Hematopoietic multipotent progenitor cell treated with erythropoietin and hydrocortisone succinate and interleukin-3 and kit ligand, for 15 days (in vitro differentiated cells): ENCODE measurements at regions not wholly inside any gene's neighbourhood (a gene's known extent, or its start where the extent isn't known, plus 50 kb on each side); places are given as distances from the start of the nearest gene placed in this dataset.
"Not testable (repeated sequence)": the region's sequence is repeated elsewhere in the genome, so short reads cannot be mapped to it uniquely, and the experiment has no call there.

Experiments used
- DNase-seq: peaks from one replicate; pipeline ENCODE4 v3.0.0-alpha.2; 2015; ENCODE audit warnings: low spot score

DNA sequence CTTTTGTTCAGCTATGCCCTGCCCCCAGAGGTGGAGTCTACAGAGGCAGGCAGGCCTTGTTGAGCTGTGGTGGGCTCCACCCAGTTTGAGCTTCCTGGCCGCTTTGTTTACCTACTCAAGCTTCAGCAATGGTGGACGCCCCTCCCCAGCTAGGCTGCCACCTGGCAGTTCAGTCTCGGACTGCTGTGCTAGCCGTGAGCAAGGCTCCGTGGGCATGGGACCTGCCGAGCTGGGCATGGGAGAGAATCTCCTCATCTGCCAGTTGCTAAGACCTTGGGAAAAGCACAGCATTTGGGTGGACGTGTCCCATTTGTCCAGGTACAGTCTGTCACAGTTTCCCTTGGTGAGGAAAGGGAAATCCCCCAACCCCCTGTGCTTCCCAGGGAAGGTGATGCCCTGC lies 270.0 kb upstream of the TCERG1L start:
- not testable (repeated sequence) for DNase-seq

DNA sequence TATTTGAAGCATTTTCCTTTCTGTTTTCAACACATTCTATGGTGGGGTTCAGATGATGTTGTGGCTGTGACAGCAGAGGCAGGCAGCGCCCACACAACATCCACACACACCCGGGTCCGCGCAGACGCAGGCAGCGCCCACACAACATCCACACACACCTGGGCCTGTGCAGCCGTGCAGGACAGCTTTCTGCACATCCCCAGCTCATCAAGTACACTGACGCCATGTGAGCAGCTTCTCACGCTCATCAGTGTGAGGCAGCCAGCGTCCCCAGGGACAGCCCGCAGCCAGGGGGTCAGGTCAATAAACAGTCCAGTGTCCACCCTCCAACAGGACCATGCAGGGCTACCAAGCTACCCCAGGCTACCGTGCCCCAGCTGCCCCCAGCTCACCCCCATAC lies 272.8 kb upstream of the TCERG1L start:
- no peak for DNase-seq

DNA sequence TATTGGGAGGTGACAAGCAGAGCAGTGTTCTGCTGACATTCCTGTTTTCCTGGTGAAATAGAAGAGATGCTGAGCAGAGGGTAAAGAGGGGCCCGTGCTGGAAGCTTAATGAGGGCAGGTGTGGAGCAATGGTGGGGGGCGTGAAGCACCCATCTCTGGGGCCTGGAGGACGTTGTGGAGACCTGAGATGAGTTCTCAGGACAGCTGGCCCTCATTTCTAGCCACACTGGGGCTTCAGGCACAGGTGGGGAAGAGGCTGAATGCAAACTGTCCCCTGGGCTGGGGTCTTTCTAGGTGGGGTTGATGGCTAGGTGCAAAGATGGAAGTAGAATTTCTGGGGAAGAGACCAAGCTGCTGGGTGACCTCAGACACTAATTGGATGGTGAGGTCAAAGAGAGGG lies 274.2 kb upstream of the TCERG1L start:
- no peak for DNase-seq

DNA sequence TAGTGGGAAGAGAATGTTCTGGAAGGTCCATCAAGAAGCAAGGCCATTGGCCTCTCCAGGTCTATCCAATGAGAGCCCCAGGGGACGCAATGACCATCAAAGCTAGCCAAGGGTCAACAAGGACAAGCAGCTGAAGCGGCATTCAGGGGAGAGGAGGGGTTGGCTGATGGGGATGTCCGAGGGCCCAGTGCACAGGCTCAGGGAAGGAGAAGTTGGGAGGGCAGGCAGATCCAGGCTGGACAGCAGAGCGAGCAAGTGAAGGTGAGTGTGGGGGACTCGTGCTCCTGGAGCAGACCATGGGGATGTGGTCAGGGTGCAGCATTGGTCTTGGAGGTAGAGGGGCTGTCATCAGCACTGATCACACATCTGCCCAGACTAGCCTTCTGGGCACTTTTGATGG lies 275.4 kb upstream of the TCERG1L start:
- DNase-seq, result no peak

DNA sequence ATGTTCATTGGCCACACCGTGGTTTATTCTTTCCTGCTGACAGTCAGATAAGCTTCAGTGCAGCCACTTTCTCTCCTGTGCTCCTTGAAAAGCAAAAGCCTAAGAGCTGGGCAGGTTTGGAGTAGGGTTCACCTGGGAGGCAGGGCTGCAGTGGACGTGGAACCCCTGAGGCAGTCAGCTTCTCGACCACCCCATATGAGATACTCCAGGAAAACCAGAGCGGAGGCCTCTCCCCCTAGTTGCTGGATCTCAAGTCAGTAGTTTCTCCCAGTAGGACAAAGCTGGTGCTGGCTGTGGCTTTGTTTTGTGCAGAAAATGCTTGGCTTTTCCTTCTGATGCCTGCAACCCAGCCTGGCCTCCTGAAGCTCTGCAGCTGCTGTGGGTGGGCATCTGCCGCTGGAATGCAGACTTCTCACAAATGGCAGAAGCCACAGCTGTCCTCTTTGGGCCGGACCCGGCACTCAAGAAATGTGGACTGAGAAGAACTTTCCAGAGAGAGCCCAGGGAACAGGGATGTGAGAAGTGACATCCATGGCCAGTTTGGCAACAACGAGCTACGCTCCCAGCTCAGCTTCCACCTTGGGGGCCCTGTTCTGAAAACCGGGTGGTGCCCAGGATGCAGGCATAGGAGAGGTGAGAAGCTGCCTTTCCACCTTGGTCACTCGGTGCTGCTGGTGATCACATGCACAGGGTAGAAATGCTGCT lies 276.6 kb upstream of the TCERG1L start:
- DNase-seq, result no peak

DNA sequence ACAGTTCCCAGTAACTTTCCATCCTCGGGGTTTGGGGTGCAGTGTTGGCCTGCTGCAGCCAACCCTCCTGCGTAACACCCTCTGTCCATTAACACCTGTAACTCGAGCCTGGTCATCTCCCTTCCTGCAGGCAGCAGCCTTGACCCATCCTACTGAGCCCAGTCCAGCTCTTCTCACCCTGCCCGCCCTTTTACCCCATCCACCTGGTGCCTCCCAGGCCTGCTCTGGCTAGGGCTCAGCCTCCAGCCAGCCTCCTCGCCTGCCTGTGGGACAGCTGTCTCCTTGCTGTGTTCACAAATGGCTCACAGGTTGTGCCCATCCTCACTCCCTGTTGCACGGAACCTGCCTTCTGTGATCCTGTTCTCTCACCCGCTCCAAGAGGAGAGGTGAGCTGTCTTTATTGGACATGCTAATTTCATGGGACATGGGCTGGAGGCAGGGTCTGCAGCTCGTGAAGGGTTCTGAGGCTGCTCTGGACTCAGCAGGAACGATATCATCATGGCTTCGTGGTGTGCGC lies 277.2 kb upstream of the TCERG1L start:
- no peak for DNase-seq

DNA sequence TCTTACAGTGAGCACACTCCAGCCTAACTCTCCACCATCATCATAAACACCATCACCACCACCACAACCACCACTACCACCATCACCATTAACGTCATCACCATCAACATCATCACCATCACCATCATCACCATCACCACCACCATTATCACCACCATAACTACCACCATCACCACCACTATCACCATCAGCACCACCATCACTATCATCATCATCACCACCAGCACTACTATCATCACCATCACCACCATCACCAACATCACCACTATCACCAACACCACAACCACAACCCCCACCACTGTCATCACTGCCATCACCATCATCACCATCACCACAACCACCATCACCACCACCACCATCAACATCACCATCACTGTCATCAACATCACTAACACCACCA lies 279.0 kb upstream of the TCERG1L start:
- DNase-seq, result no peak

DNA sequence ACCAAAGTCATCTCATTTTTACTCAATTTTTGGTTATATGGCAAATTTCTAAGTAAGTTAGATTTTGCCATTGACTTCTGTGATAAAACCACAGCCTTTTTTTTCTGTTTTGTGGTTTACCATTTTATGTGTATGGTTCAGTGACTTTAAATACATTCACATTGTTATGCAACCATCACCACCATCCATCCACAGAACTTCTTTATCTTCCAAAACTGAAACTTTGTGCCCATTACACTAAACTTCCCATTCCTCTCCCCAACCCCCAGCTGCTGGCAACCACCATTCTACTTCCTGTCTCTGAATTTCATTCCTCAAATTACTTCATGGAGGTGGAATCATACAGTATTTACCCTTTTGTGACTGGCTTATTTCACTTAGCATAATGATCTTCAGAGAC lies 280.4 kb upstream of the TCERG1L start:
- no peak for DNase-seq

DNA sequence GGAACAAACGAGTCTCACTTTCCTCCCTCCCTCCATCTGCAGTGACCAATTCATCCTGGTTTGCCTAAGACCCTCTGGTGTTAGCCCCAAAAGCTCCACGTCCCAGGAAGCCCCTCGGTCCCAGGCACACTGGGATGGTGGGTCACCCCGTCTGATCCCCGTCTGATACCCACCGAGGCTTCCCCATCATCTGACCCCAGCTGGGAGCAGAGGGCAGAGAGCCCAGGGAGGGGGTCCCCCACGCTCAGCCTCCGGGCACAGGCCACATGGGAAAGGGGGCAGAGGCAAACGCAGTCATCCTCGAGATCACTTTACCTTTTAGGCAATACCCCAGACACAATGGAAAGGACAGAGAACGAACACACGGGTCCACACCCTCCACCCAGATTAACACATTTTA lies 291.6 kb upstream of the PPP2R2D start:
- DNase-seq, result no peak

DNA sequence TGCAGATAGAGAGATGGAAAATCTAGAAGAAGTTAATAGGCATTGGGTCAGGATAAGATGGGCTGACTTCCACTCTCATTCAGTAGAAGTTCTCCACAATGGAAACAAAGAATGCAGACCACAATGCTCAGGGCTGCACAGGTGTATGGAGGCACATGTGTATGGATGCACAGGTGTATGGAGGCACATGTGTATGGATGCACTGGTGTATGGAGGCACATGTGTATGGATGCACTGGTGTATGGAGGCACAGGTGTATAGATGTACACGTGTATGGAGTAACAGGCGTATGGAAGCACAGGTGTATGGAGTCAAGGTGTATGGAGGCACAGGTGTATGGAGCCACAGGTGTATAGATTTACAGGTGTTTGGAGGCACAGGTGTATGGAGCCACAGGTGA lies 285.7 kb upstream of the PPP2R2D start:
- DNase-seq, result no peak

DNA sequence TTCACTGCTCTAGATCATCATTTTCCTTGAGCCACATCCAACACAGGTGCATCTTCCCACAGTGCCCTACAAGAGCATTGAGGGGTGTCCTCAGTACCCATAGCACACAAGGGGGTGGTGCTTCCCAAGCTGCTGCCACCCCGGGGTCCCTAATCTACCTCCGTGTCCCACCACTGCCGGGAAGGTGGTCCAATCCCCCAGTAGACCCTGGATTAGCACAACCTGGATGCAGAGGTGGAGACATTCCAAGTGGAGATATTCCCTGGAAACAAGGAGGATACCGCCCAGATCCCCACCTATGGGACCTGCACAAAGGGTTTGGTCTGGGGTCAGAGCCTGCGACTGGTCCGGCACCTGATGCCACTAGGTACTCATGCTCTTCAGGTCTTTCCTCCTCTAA lies 284.8 kb upstream of the PPP2R2D start:
- no peak for DNase-seq

DNA sequence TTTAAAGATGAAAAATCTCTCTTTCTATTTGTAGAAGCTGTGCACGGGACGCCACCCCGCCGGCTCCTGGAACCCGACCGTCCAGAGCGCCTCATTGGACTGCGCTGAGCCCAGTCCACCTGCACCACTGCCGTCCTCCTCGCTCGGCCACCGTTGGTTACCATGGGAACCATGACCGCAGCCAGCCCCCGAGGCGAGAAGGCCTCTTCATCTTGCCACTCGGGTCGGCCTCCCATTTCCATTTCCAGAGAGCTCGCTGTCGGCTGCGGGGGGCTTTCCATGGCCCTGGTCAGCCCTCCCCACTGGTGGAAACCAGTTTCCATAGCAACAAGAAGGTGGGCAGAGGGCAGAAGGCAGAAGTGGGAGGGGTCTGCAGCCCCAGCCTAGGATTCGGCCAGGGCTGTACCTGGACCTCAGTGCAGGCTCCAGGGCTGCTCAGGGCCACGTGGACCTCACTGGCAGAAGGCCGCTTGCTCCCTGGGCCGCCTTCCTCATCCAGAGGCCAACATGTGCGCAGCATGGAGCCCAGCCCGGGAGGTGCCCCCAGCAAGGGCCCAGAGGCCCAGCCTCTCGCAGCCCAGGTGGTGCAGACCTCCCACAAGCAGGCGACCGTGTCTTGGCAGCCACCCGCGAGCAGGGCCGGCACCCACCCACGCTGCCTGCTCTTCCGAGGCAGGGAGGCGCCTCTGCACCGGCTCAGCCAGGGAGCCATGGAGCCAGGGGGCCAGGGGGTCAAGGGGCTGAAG lies 283.5 kb upstream of the PPP2R2D start:
- no peak for DNase-seq

DNA sequence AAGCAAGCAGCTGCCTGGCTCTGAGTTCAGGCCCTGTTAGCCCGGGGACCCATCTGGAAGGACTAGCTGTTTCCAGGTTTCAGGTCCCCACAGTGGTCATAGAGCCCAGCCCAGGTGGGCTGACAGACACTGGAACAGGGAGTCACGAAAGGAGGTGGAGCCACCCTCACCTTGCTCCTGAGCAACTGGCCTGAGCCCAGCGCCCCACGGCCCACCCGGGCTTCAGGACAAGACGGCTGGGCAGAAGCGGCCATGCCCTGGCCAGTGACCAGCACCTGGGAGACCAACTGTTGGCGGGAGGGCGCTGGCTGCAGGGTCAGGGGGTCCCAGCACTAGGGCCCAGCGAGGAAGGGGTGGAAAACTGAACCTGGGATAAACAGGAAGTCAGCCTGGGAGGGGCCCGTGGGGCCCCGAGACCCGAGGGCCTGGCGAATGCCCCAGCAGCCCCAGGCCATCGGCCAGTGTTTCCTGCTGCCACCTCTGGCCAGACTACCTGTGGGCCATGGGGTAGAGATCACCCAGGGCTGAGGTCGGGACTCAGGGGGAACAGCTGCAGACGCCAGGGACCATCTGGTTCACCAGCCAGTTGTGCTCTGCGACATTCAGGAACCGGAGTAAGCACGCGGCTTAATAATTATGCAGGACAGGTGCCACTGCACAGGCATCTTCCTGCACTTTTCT lies 282.1 kb upstream of the PPP2R2D start:
- DNase-seq, result no peak

DNA sequence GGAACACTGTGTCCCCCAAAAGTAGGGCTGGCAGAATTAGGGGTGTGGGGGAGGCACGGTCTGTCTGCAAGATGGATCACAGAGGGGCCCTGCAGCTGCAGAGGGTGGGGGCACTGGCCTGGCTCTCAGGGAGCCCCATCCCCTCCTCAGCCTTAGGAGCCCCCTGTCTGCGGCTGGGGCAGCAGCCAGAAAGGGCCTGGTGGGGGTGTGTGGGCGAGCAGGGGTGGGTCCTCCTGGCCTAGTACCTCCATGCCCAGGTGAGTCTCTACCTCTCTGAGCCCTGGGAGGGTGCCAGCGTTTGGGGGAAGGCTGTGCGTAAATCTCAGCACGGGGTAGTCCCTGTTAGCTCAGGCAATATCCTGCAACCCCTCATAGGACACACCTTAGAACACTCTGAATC lies 280.5 kb upstream of the PPP2R2D start:
- no peak for DNase-seq

DNA sequence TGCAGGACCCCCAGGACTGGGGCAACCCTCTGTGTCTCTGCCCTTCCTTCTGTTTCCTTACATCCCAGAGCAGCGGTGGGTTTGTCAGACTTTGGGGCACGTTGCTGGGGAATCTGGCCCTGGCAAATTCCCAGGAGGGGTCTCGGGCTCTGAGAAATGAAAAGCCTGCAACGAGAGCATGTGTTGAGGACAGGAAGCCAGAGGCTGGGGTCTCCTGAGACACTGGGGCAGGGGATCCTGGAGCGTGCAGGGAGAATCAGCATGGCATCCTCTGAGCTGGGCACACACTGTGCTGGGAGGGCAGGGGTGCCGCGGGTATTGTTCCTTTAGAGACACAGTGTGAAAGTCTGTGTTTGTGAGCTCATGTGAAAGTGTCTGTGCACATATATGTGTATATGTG lies 279.9 kb upstream of the PPP2R2D start:
- DNase-seq, result no peak

DNA sequence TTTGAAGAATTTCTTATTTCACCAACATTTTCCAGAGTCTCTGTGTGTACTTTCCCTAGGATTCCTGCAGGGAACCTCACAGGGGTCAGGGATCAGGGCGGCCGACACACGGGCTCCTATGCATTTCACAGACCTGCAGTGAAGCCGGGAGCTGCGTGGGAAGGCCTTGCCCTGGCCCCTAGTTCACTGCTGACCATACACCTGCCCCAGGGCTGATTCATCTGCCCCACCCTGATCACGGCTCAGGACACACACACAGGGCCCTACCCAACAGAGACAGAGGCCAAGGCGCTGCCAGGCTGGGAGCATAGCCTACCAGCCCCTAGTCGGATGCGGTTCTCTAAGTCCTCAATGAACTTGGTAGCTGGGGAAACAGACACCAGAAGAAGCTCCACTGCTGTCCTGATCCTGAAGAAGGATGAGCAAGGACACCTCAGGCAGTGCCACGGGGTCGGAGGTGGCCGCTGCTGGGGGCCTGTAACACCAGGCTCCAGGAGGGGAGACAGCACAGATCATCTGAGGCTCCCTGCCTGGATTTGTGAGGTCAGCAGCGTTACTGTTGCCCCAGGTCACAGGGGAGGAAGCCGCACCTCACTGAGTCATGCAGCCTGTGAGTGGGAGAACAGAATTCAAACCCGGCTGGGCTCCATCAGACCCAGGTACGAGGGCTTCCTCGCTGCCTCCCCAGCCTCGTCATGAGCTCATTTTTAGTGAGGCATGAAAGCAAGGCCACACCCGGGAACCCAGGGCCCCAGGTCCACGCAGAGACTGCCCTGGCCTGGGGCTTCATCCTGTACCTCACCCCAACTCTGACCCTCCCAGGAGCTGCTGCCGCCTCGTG lies 278.8 kb upstream of the PPP2R2D start:
- no peak for DNase-seq

DNA sequence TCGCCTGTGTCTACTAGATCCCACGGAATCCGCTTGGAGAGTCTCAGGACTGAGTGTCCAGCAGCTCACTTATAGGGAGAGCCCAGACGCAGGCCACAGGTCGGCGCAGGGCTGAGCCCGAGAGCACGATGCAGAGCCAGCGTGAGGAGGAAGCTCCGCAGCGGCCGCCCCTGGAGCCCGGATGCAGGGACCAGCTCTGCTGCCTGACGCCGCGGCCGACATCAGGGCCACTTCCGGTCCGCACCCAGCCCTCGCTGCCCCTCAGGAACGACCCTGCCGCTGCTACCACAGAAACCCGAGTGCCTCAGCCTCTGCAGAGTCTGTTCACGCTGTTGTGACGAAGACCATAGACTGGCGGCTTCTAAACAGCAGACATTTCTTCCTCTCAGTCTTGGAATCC lies 275.8 kb upstream of the PPP2R2D start:
- no peak for DNase-seq

DNA sequence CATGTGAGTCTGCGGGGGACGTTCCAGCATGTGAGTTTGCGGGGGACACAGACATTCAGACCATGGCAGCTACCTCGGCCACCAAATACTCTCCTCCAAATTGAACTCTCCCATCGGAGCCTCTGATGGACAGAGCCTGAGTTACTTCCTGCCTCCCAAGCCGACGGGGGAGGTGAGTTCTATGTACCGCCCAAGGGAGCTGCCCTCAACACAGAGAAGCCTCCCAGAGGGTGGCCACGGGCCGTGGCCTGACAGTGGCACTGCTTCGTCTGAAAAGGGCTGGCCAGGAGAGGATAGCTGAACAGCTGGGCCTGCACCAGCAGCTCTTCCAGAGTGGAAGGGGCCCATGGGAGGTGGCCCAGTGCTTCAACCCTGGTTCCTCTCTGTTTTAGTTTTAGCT lies 274.5 kb upstream of the PPP2R2D start:
- DNase-seq, result no peak

DNA sequence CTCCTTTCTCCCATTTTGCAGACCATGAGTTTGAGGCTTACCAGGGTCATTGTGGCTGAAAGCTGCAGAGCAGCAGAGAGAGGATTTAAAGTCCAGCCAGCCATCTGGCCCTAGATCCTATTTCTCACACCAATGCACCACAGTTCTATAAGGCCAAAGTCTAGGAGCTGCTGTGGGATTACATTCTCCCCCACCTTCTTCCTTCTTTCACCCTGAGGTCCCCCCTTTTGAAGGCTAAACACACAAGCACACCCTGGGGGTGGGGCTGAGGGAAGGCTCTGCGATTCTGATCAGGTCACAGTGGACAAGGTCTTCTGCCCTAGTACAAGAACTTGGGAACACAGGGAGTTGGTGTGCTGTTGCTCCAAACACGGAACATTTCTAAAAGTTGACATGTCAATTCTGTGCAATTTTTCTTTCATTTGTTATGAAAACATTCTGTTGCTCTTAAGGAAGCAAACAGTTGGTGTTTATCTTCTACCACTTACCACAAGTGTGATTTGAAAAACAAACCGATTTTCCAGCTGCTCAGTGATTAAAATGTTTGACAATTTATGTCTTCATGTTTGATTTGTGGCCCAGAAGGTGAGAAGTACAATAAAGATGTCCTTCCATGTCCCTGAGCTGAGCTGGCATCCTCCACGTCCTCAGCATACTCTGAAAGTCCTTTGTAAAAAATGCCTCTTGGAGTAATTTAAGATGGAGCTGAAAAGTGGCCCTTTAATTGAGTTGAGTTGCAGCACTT lies 271.6 kb upstream of the PPP2R2D start:
- DNase-seq, result no peak

DNA sequence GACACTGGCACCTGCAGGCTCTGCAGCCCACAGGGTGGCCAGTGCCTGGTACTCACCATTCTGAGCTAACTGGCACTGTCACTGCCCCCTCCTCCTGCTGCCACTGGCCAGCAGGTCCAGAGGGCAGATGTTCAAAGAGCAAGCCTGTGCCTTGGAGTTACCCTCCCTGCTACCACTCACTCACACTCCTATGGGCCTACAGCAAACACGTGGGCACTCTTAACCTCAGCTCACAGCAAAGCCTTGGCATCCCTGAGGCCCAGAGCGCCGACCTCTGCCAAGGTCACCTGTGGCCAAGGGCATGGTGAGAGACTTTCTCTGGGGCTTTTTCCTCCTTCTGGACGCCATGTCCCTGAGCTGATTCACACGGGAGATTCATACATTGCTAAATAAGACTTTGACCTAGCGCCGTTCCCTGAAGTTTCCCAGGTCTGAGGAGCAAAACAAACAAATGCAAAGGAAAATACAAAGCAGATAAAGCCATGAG lies 270.0 kb upstream of the PPP2R2D start:
- no peak for DNase-seq

DNA sequence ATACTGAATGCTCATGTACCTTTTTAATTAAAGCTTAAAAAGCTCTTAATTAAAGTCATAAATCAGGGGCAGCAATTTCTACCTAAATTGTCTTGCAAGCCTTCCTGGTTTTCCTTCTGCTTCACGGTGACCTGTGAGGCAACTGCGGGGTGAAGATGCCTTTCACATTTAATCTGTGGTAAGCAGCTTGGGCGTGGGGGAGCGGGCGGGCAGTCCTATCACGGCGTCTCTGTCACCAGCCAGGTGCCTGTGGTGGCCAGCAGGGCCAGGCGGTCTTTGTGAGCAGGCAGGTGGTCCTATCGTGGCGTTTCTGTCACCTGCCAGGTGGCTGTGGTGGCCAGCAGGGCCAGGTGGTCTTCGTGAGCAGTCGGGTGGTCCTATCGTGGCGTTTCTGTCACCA lies 269.2 kb upstream of the PPP2R2D start:
- no peak for DNase-seq
